ENCODE measurements at regions not wholly inside any gene's neighbourhood (a gene's known extent, or its start where the extent isn't known, plus 50 kb on each side); places are given as distances from the start of the nearest gene placed in this dataset.

DNA sequence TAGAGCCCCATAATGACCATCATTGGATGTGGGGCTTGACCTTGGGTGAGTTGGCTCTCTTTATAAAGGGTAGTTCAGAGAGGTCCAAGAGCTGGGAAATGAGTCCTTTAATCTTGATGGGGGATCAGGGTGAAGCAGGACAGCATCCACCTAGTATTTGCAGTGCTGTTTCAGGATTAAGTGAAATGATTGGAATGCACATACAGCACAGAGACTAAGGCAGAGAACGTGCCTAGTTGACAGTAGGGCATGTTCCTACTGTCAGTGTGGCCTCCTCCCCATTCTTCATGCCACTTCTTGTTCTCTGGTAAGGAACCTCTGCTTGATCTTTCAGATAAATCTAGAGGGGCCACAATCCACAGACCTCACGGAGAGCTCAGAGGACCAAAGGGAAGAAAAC is 78.9 kb downstream of the TRIM43 start:
- TF ChIP-seq, protein P1, sequence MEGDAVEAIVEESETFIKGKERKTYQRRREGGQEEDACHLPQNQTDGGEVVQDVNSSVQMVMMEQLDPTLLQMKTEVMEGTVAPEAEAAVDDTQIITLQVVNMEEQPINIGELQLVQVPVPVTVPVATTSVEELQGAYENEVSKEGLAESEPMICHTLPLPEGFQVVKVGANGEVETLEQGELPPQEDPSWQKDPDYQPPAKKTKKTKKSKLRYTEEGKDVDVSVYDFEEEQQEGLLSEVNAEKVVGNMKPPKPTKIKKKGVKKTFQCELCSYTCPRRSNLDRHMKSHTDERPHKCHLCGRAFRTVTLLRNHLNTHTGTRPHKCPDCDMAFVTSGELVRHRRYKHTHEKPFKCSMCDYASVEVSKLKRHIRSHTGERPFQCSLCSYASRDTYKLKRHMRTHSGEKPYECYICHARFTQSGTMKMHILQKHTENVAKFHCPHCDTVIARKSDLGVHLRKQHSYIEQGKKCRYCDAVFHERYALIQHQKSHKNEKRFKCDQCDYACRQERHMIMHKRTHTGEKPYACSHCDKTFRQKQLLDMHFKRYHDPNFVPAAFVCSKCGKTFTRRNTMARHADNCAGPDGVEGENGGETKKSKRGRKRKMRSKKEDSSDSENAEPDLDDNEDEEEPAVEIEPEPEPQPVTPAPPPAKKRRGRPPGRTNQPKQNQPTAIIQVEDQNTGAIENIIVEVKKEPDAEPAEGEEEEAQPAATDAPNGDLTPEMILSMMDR (IDR thresholded peaks at IDR 0.05): no peak
- no peak for TF ChIP-seq POLR2A (IDR thresholded peaks at IDR 0.05)
- TF ChIP-seq EP300 (IDR thresholded peaks at IDR 0.05): no peak
